Gastrocnemius medialis (tissue), 4 donors: ENCODE measurements at regions not wholly inside any gene's neighbourhood (a gene's known extent, or its start where the extent isn't known, plus 50 kb on each side); places are given as distances from the start of the nearest gene placed in this dataset.

Source experiments
- CTCF ChIP-seq, 5 experiments: fragments of 450-650 bp in 3 of 5; fragments of 200-600 bp in 2 of 5; sonication (generic) in 2 of 5; IDR thresholded peaks in 4 of 5; conservative IDR thresholded peaks in 1 of 5; 1 replicate in 4 of 5; 2 replicates in 1 of 5; pipeline ENCODE4 v1.5.1; 2016 to 2019; ENCODE audit warnings: antibody characterized with exemption in 5 of 5, mild to moderate bottlenecking in 3 of 5, moderate library complexity in 3 of 5
- POLR2A ChIP-seq, 2 donors: fragments of 450-650 bp; IDR thresholded peaks; one replicate each; pipeline ENCODE4 v1.6.1; 2017; ENCODE audit warnings: antibody characterized with exemption in 2 of 2, mild to moderate bottlenecking in 2 of 2, moderate library complexity in 2 of 2

GRCh38 chr11:129569007-129569406 lies 193.4 kb downstream of the BARX2 start:
- TF ChIP-seq CTCF (IDR thresholded peaks at IDR 0.05 in 4 of 5, conservative IDR thresholded peaks at IDR 0.05 in 1 of 5) (no peak), POLR2A (IDR thresholded peaks at IDR 0.05) (no peak)
